ENCODE measurements at regions not wholly inside any gene's neighbourhood (a gene's known extent, or its start where the extent isn't known, plus 50 kb on each side); places are given as distances from the start of the nearest gene placed in this dataset.

DNA sequence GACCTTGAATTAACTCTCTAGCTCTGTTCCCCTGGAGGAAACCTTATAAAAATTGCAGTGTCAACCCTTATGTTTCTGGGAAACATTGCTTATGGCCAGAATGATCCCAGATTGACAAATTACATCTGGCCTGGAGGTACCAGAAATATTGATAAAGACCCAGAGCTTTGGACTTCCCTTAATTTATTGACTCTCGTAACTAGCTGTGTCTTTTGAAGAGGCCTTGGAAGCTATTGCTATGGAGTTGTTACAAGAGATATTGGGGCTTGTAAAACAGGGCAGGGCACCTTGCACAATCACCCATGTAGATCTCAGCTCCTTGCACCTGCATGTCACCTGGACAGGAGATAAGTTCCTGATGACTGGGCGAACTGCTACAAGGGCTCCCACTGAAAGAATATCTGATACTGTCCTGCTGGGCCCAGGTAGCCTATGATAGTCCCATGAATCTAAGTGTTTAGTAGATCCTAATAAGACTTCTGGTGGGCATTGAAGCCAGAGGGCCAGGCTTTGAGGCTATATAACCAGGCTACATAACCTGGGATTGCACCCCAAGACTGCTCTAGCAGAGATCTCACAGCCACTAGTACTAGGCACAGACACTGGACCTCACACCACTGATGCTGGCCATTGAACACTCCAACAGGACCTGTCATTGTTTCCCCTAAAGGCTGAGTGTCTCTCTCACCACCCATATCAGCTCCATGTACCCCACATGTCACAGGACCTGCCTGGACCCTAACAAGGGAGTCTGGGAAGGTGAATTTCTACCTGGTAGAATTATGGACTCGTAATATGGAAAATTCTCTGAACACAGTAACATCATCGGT is 135.7 kb upstream of the PWP1 start:
- Histone ChIP-seq H3K4me2 (ENCODE audit: low read length) (no peak overlapping the region), H3K4me3 (ENCODE audit: low read depth, low read length, poor library complexity, severe bottlenecking) (no peak overlapping the region), H4K20me1 (ENCODE audit: insufficient read depth, low read length) (no peaks in the 10 kb centered on the region), H3K79me2 (ENCODE audit: insufficient read depth, low read depth, low read length) (no peaks in the 10 kb centered on the region), H3K4me1 (ENCODE audit: insufficient read depth, low read length, poor library complexity, severe bottlenecking) (no peaks in the 10 kb centered on the region), H3K27ac (ENCODE audit: low read depth, low read length, poor library complexity, severe bottlenecking) (no peak overlapping the region), H3K9me3 (ENCODE audit: low read length) (no peaks in the 10 kb centered on the region), H3K36me3 (ENCODE audit: insufficient read depth, low read length) (no peaks in the 10 kb centered on the region), H2AFZ (ENCODE audit: low read length) (no peak overlapping the region), H3K9me2 (ENCODE audit: insufficient read depth, low read length) (no peaks in the 10 kb centered on the region)
- intact Hi-C loops (cut with micrococcal nuclease; ENCODE audit: unreplicated experiment) = no loop called here
- BruUV-seq (replicated peaks) = no TSS peak
- POLR2A ChIA-PET = no interaction called here
- TF ChIP-seq EZH2phosphoT487 (IDR thresholded peaks at IDR 0.05; ENCODE audit: borderline replicate concordance, low read depth, low read length) = no peak
- TF ChIP-seq, protein P1, sequence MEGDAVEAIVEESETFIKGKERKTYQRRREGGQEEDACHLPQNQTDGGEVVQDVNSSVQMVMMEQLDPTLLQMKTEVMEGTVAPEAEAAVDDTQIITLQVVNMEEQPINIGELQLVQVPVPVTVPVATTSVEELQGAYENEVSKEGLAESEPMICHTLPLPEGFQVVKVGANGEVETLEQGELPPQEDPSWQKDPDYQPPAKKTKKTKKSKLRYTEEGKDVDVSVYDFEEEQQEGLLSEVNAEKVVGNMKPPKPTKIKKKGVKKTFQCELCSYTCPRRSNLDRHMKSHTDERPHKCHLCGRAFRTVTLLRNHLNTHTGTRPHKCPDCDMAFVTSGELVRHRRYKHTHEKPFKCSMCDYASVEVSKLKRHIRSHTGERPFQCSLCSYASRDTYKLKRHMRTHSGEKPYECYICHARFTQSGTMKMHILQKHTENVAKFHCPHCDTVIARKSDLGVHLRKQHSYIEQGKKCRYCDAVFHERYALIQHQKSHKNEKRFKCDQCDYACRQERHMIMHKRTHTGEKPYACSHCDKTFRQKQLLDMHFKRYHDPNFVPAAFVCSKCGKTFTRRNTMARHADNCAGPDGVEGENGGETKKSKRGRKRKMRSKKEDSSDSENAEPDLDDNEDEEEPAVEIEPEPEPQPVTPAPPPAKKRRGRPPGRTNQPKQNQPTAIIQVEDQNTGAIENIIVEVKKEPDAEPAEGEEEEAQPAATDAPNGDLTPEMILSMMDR (conservative IDR thresholded peaks at IDR 0.05; ENCODE audit: low read length) = no peak
- CTCF ChIA-PET (ENCODE audit: unreplicated experiment) = no interaction called here
- no peak for DNase-seq (ENCODE audit: low spot score)

DNA sequence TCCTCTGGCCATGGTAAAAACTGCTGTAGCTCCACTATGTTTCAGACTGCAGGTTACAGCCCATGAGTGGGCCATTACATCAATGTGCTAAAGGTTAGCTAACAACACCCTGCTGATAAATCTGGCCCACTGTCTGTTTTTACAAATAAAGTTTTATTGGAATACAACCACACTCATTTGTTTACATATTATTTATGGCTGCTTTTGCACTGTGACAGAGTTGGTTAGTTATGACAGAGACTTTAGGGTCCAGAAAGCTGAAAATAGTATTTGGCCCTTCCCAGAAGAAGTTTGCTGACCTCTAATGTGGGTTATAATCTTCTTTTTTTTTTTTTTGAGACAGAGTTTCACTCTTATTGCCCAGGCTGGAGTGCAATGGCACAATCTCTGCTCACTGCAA is 134.2 kb upstream of the PWP1 start:
- Histone ChIP-seq H3K9me2 (ENCODE audit: insufficient read depth, low read length) (no peaks in the 10 kb centered on the region), H3K9me3 (ENCODE audit: low read length) (no peaks in the 10 kb centered on the region), H3K79me2 (ENCODE audit: insufficient read depth, low read depth, low read length) (no peaks in the 10 kb centered on the region), H3K4me2 (ENCODE audit: low read length) (no peak overlapping the region), H3K36me3 (ENCODE audit: insufficient read depth, low read length) (no peaks in the 10 kb centered on the region), H4K20me1 (ENCODE audit: insufficient read depth, low read length) (no peaks in the 10 kb centered on the region), H3K4me1 (ENCODE audit: insufficient read depth, low read length, poor library complexity, severe bottlenecking) (no peaks in the 10 kb centered on the region), H3K27ac (ENCODE audit: low read depth, low read length, poor library complexity, severe bottlenecking) (no peak overlapping the region), H3K4me3 (ENCODE audit: low read depth, low read length, poor library complexity, severe bottlenecking) (no peak overlapping the region), H2AFZ (ENCODE audit: low read length) (no peak overlapping the region)
- TF ChIP-seq, protein P1 (conservative IDR thresholded peaks at IDR 0.05; ENCODE audit: low read length) = no peak
- TF ChIP-seq EZH2phosphoT487 (IDR thresholded peaks at IDR 0.05; ENCODE audit: borderline replicate concordance, low read depth, low read length) = no peak
- no TSS peak for BruUV-seq (replicated peaks)
- ChIA-PET CTCF (ENCODE audit: unreplicated experiment) (no interaction called here), POLR2A (no interaction called here)
- intact Hi-C loops (cut with micrococcal nuclease; ENCODE audit: unreplicated experiment) = no loop called here
- no peak for DNase-seq (ENCODE audit: low spot score)

- H3K4me3 ChIP-seq (ENCODE audit: low read depth, low read length, poor library complexity, severe bottlenecking) = no peak overlapping the region
- no TSS peak for BruUV-seq (replicated peaks)
- ChIA-PET POLR2A (no interaction called here), CTCF (ENCODE audit: unreplicated experiment) (no interaction called here)
- H2AFZ ChIP-seq (ENCODE audit: low read length) = no peak overlapping the region
- no peaks in the 10 kb centered on the region for H3K79me2 ChIP-seq (ENCODE audit: insufficient read depth, low read depth, low read length)
- no peaks in the 10 kb centered on the region for H4K20me1 ChIP-seq (ENCODE audit: insufficient read depth, low read length)
- no peaks in the 10 kb centered on the region for H3K4me1 ChIP-seq (ENCODE audit: insufficient read depth, low read length, poor library complexity, severe bottlenecking)
- H3K9me2 ChIP-seq (ENCODE audit: insufficient read depth, low read length) = no peaks in the 10 kb centered on the region
- no peaks in the 10 kb centered on the region for H3K9me3 ChIP-seq (ENCODE audit: low read length)
- DNase-seq (ENCODE audit: low spot score) = no peak
- H3K36me3 ChIP-seq (ENCODE audit: insufficient read depth, low read length) = no peaks in the 10 kb centered on the region
- TF ChIP-seq, protein P1 (conservative IDR thresholded peaks at IDR 0.05; ENCODE audit: low read length) = no peak
- no peak for TF ChIP-seq EZH2phosphoT487 (IDR thresholded peaks at IDR 0.05; ENCODE audit: borderline replicate concordance, low read depth, low read length)
- no peak overlapping the region for H3K27ac ChIP-seq (ENCODE audit: low read depth, low read length, poor library complexity, severe bottlenecking)
- H3K4me2 ChIP-seq (ENCODE audit: low read length) = no peak overlapping the region
- intact Hi-C loops (cut with micrococcal nuclease; ENCODE audit: unreplicated experiment) = no loop called here
Measured at GRCh38 chr12:107552263-107552662, 133.3 kb upstream of the PWP1 start.
